ENCODE measurements at regions not wholly inside any gene's neighbourhood (a gene's known extent, or its start where the extent isn't known, plus 50 kb on each side); places are given as distances from the start of the nearest gene placed in this dataset.
"Not testable (repeated sequence)": the region's sequence is repeated elsewhere in the genome, so short reads cannot be mapped to it uniquely, and the experiment has no call there.

- Histone ChIP-seq H3K4me1 (ENCODE audit: control insufficient read depth, insufficient read depth, low read length) (no peaks in the 10 kb centered on the region), H3K4me3 (ENCODE audit: low read length) (no peak overlapping the region), H3K9me3 (ENCODE audit: control insufficient read depth, insufficient read depth, low read length) (no peaks in the 10 kb centered on the region), H3K27ac (ENCODE audit: low read length) (no peak overlapping the region), H3K36me3 (ENCODE audit: control insufficient read depth, insufficient read depth, low read length) (no peaks in the 10 kb centered on the region), H3K27me3 (ENCODE audit: control insufficient read depth, insufficient read depth, low read length) (no peaks in the 10 kb centered on the region)
- no peak for DNase-seq (ENCODE audit: low read depth, low spot score)
- WGBS (ENCODE audit: insufficient coverage, insufficient read length) = no CpG with 5 or more reads among the region's 2 CpGs
Measured at GRCh38 chr13:55029280-55029679, 2000.7 kb downstream of the OLFM4 start.

DNA sequence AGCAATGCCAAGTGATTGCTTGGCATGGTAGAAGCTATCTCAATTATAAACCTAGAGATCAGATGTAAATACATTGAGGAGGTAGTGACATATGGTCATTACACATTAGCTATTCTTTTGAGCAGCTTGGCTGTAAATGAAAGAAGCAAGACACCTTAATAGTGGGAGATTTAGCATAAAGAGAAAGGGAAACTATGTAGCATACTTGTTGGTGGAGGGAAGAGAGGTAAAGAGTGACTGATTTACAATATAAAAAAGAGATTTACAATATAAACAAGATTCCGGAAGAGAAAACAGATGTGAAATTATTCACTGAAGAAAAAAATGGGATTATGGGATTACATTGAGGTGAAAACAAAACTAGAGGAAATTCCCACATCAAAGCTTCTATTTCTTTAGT lies 2009.6 kb downstream of the OLFM4 start:
- Histone ChIP-seq H3K36me3 (ENCODE audit: control insufficient read depth, insufficient read depth, low read length) (no peaks in the 10 kb centered on the region), H3K27ac (ENCODE audit: low read length) (no peak overlapping the region), H3K4me1 (ENCODE audit: control insufficient read depth, insufficient read depth, low read length) (no peaks in the 10 kb centered on the region; the same call in 1 of the 2 replicates), H3K27me3 (ENCODE audit: control insufficient read depth, insufficient read depth, low read length) (no peaks in the 10 kb centered on the region), H3K4me3 (ENCODE audit: low read length) (no peak overlapping the region), H3K9me3 (ENCODE audit: control insufficient read depth, insufficient read depth, low read length) (no peaks in the 10 kb centered on the region)
- no peak for DNase-seq (ENCODE audit: low read depth, low spot score)
- no CpG with 5 or more reads among the region's 1 CpG for WGBS (ENCODE audit: insufficient coverage, insufficient read length)

GRCh38 chr13:55053891-55054550 lies 2025.4 kb downstream of the OLFM4 start:
- not testable (repeated sequence) for H3K9me3 ChIP-seq (ENCODE audit: control insufficient read depth, insufficient read depth, low read length); H3K4me1 ChIP-seq (ENCODE audit: control insufficient read depth, insufficient read depth, low read length); H3K4me3 ChIP-seq (ENCODE audit: low read length); H3K27me3 ChIP-seq (ENCODE audit: control insufficient read depth, insufficient read depth, low read length); H3K36me3 ChIP-seq (ENCODE audit: control insufficient read depth, insufficient read depth, low read length); H3K27ac ChIP-seq (ENCODE audit: low read length); DNase-seq (ENCODE audit: low read depth, low spot score)
- WGBS (ENCODE audit: insufficient coverage, insufficient read length) = no CpG with 5 or more reads among the region's 24 CpGs

DNA sequence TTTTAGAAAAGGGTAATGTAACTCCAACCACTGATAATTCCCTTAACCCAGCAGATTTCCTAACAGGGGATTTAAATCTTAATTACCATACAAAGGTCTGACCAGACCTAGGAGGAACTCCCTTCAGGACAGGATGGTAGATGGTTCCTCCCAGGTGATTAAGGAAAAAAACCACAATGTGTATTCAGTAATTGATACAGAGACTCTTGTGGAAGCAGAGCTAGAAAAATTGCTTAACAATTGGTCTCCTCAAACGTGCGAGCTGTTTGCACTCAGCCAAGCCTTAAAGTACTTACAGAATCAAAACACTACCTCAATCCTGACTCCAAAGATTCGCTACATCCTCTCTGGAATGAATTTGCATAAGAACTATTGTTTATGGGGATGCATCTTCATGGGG lies 2027.1 kb downstream of the OLFM4 start:
- not testable (repeated sequence) for H3K36me3 ChIP-seq (ENCODE audit: control insufficient read depth, insufficient read depth, low read length); H3K9me3 ChIP-seq (ENCODE audit: control insufficient read depth, insufficient read depth, low read length); H3K27me3 ChIP-seq (ENCODE audit: control insufficient read depth, insufficient read depth, low read length); H3K4me3 ChIP-seq (ENCODE audit: low read length); H3K4me1 ChIP-seq (ENCODE audit: control insufficient read depth, insufficient read depth, low read length); H3K27ac ChIP-seq (ENCODE audit: low read length); DNase-seq (ENCODE audit: low read depth, low spot score)
- no CpG with 5 or more reads among the region's 3 CpGs for WGBS (ENCODE audit: insufficient coverage, insufficient read length)

- Histone ChIP-seq H3K9me3 (ENCODE audit: control insufficient read depth, insufficient read depth, low read length) (no peaks in the 10 kb centered on the region), H3K36me3 (ENCODE audit: control insufficient read depth, insufficient read depth, low read length) (no peaks in the 10 kb centered on the region), H3K27ac (ENCODE audit: low read length) (no peak overlapping the region), H3K4me3 (ENCODE audit: low read length) (no peak overlapping the region), H3K4me1 (ENCODE audit: control insufficient read depth, insufficient read depth, low read length) (no peaks in the 10 kb centered on the region; the same call in 1 of the 2 replicates), H3K27me3 (ENCODE audit: control insufficient read depth, insufficient read depth, low read length) (no peaks in the 10 kb centered on the region)
- peak; percentile 11 for DNase-seq (ENCODE audit: low read depth, low spot score)
- no CpG with 5 or more reads among the region's 7 CpGs for WGBS (ENCODE audit: insufficient coverage, insufficient read length)
Measured at GRCh38 chr13:55062662-55063061, 2034.0 kb downstream of the OLFM4 start.

GRCh38 chr13:55067946-55068345 lies 2039.3 kb downstream of the OLFM4 start:
- H3K27ac ChIP-seq (ENCODE audit: low read length) = no peak overlapping the region
- no CpG with 5 or more reads among the region's 1 CpG for WGBS (ENCODE audit: insufficient coverage, insufficient read length)
- no peaks in the 10 kb centered on the region for H3K27me3 ChIP-seq (ENCODE audit: control insufficient read depth, insufficient read depth, low read length)
- no peak for DNase-seq (ENCODE audit: low read depth, low spot score)
- H3K4me3 ChIP-seq (ENCODE audit: low read length) = no peak overlapping the region
- no peaks in the 10 kb centered on the region for H3K36me3 ChIP-seq (ENCODE audit: control insufficient read depth, insufficient read depth, low read length)
- H3K9me3 ChIP-seq (ENCODE audit: control insufficient read depth, insufficient read depth, low read length) = no peaks in the 10 kb centered on the region
- H3K4me1 ChIP-seq (ENCODE audit: control insufficient read depth, insufficient read depth, low read length) = no peaks in the 10 kb centered on the region

DNA sequence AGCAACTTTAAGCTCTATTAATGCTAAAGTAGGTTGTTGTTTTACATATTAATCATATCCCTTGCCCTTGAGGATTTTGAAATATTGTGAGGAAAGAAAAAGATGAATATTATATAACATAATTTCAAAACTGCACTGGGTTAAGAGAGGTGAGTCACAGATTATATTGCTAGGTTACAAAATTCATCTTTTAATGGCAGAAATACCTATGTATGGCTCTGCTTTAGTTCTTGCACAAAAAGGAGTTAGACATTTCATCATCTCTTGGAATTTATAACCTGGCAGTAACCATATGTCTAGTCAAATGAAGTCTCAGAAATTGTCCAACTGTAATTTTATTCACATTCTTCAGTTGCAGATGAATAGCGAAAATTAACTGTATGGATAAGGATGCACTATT lies 2041.1 kb downstream of the OLFM4 start:
- DNase-seq (ENCODE audit: low read depth, low spot score) = no peak
- Histone ChIP-seq H3K27ac (ENCODE audit: low read length) (no peak overlapping the region), H3K36me3 (ENCODE audit: control insufficient read depth, insufficient read depth, low read length) (no peaks in the 10 kb centered on the region), H3K4me3 (ENCODE audit: low read length) (no peak overlapping the region), H3K27me3 (ENCODE audit: control insufficient read depth, insufficient read depth, low read length) (no peaks in the 10 kb centered on the region), H3K9me3 (ENCODE audit: control insufficient read depth, insufficient read depth, low read length) (no peaks in the 10 kb centered on the region), H3K4me1 (ENCODE audit: control insufficient read depth, insufficient read depth, low read length) (no peaks in the 10 kb centered on the region)
- WGBS (ENCODE audit: insufficient coverage, insufficient read length) = no CpG with 5 or more reads among the region's 1 CpG

DNA sequence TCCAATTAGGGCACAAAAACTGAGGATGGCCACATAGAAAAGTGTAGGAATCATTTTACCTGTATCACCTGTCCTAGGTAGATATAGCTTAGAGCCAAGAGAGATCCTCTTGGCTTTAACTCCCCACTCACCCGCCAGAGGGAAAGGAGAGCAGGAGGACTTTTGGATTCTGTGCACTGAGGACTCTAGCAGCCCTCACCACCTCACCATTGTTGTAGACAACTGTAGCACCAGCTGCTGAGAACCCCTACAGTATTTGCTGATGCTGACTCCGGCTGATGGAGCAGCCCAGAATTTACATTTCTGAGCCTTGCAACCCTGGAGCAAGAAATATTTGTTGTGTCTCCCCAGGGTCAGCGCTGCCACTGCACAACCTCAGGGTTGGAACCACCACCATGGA lies 2044.4 kb downstream of the OLFM4 start:
- Histone ChIP-seq H3K36me3 (ENCODE audit: control insufficient read depth, insufficient read depth, low read length) (no peaks in the 10 kb centered on the region), H3K4me1 (ENCODE audit: control insufficient read depth, insufficient read depth, low read length) (no peaks in the 10 kb centered on the region), H3K9me3 (ENCODE audit: control insufficient read depth, insufficient read depth, low read length) (no peaks in the 10 kb centered on the region), H3K4me3 (ENCODE audit: low read length) (no peak overlapping the region), H3K27me3 (ENCODE audit: control insufficient read depth, insufficient read depth, low read length) (no peaks in the 10 kb centered on the region), H3K27ac (ENCODE audit: low read length) (no peak overlapping the region)
- no peak for DNase-seq (ENCODE audit: low read depth, low spot score)
- WGBS (ENCODE audit: insufficient coverage, insufficient read length) = no CpG with 5 or more reads among the region's 3 CpGs

DNA sequence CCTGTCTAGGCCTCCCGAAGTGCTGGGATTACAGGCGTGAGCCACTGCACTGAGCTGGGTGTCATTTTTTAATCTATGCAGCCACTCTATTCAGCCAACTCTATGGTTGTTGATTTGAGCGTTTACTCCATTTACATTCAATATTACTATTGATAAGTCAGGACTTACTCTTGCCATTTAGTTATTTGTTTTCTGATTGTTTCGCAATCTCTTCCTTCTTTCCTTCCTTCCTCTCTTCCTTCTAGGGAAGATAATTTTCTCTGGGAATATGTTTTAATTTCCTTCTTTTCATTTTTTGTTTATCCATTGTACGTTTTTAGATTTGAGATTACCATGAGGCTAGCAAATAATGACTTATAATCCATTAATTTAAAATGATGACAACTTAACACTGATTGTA lies 2056.0 kb downstream of the OLFM4 start:
- H3K27ac ChIP-seq (ENCODE audit: low read length) = no peak overlapping the region
- H3K36me3 ChIP-seq (ENCODE audit: control insufficient read depth, insufficient read depth, low read length) = no peaks in the 10 kb centered on the region
- WGBS (ENCODE audit: insufficient coverage, insufficient read length) = no CpG with 5 or more reads among the region's 5 CpGs
- H3K27me3 ChIP-seq (ENCODE audit: control insufficient read depth, insufficient read depth, low read length) = no peaks in the 10 kb centered on the region
- no peaks in the 10 kb centered on the region for H3K9me3 ChIP-seq (ENCODE audit: control insufficient read depth, insufficient read depth, low read length)
- DNase-seq (ENCODE audit: low read depth, low spot score) = no peak
- no peaks in the 10 kb centered on the region for H3K4me1 ChIP-seq (ENCODE audit: control insufficient read depth, insufficient read depth, low read length)
- no peak overlapping the region for H3K4me3 ChIP-seq (ENCODE audit: low read length)

GRCh38 chr13:55087085-55087484 lies 2053.6 kb upstream of the PRR20A start:
- Histone ChIP-seq H3K27me3 (ENCODE audit: control insufficient read depth, insufficient read depth, low read length) (no peaks in the 10 kb centered on the region), H3K27ac (ENCODE audit: low read length) (no peak overlapping the region), H3K36me3 (ENCODE audit: control insufficient read depth, insufficient read depth, low read length) (no peaks in the 10 kb centered on the region), H3K9me3 (ENCODE audit: control insufficient read depth, insufficient read depth, low read length) (no peaks in the 10 kb centered on the region), H3K4me3 (ENCODE audit: low read length) (no peak overlapping the region), H3K4me1 (ENCODE audit: control insufficient read depth, insufficient read depth, low read length) (no peaks in the 10 kb centered on the region)
- DNase-seq (ENCODE audit: low read depth, low spot score) = peak; percentile 22
- WGBS (ENCODE audit: insufficient coverage, insufficient read length) = no CpG with 5 or more reads among the region's 2 CpGs

GRCh38 chr13:55090612-55091011 lies 2050.1 kb upstream of the PRR20A start:
- Histone ChIP-seq H3K4me1 (ENCODE audit: control insufficient read depth, insufficient read depth, low read length) (no peaks in the 10 kb centered on the region; the same call in 1 of the 2 replicates), H3K9me3 (ENCODE audit: control insufficient read depth, insufficient read depth, low read length) (no peaks in the 10 kb centered on the region), H3K27me3 (ENCODE audit: control insufficient read depth, insufficient read depth, low read length) (no peaks in the 10 kb centered on the region), H3K4me3 (ENCODE audit: low read length) (no peak overlapping the region), H3K27ac (ENCODE audit: low read length) (no peak overlapping the region), H3K36me3 (ENCODE audit: control insufficient read depth, insufficient read depth, low read length) (no peaks in the 10 kb centered on the region)
- no peak for DNase-seq (ENCODE audit: low read depth, low spot score)
